IMR-90 (cell line): ENCODE measurements at regions not wholly inside any gene's neighbourhood (a gene's known extent, or its start where the extent isn't known, plus 50 kb on each side); places are given as distances from the start of the nearest gene placed in this dataset.

Experiments
- BHLHE40 ChIP-seq: fragments of 150-350 bp; IDR thresholded peaks from 2 replicates; pipeline ENCODE4 v1.6.1; 2016; ENCODE audit warnings: mild to moderate bottlenecking, low read depth, low read length
- CEBPB ChIP-seq: IDR thresholded peaks from 2 replicates; pipeline ENCODE4 v1.6.1; 2012; ENCODE audit warnings: low read depth, low read length, improper control_type of control experiment
- CTCF ChIP-seq: conservative IDR thresholded peaks from 2 replicates; pipeline ENCODE4 v1.5.1; 2012; ENCODE audit warnings: mild to moderate bottlenecking, low read depth, low read length, improper control_type of control experiment
- FOS ChIP-seq: fragments of 150-350 bp; IDR thresholded peaks from 2 replicates; pipeline ENCODE4 v1.6.1; 2016; ENCODE audit warnings: low read depth, low read length
- MXI1 ChIP-seq: IDR thresholded peaks from 2 replicates; pipeline ENCODE4 v1.6.1; 2012; ENCODE audit warnings: low read depth, mild to moderate bottlenecking, low read length, moderate library complexity, borderline replicate concordance
- NFE2L2 ChIP-seq: fragments of 150-350 bp; IDR thresholded peaks from 2 replicates; pipeline ENCODE4 v1.6.1; 2016; ENCODE audit warnings: low read depth, mild to moderate bottlenecking, low read length
- POLR2A ChIP-seq: IDR thresholded peaks from 2 replicates; pipeline ENCODE4 v1.6.1; 2012; ENCODE audit warnings: mild to moderate bottlenecking, low read depth, low read length
- RAD21 ChIP-seq: IDR thresholded peaks from 2 replicates; pipeline ENCODE4 v1.6.1; 2012; ENCODE audit warnings: low read length, improper control_type of control experiment
- RCOR1 ChIP-seq: IDR thresholded peaks from 2 replicates; pipeline ENCODE4 v1.6.1; 2012; ENCODE audit warnings: mild to moderate bottlenecking, low read length, improper control_type of control experiment; ENCODE audit not compliant: insufficient replicate concordance
- RFX5 ChIP-seq: IDR thresholded peaks from 2 replicates; pipeline ENCODE4 v1.8.0; 2012; ENCODE audit warnings: low read depth, mild to moderate bottlenecking, low read length, moderate library complexity
- USF2 ChIP-seq: fragments of 150-350 bp; IDR thresholded peaks from 2 replicates; pipeline ENCODE4 v1.6.1; 2017; ENCODE audit warnings: mild to moderate bottlenecking, antibody characterized with exemption, low read length, low read depth

- TF ChIP-seq RAD21 = no peak
- no peak for TF ChIP-seq CTCF
- TF ChIP-seq POLR2A = no peak
- TF ChIP-seq FOS = no peak
- TF ChIP-seq CEBPB = no peak
- TF ChIP-seq RCOR1 = no peak
- TF ChIP-seq USF2 = no peak
- no peak for TF ChIP-seq MXI1
- TF ChIP-seq BHLHE40 = no peak
- TF ChIP-seq NFE2L2 = no peak
- TF ChIP-seq RFX5 = no peak
Measured at GRCh38 chr14:51546099-51546498, 105.6 kb upstream of the FRMD6 start.
